Body of pancreas (tissue), 4 donors: ENCODE measurements at regions not wholly inside any gene's neighbourhood (a gene's known extent, or its start where the extent isn't known, plus 50 kb on each side); places are given as distances from the start of the nearest gene placed in this dataset.

Experiments
- POLR2A ChIP-seq, 3 donors: fragments of 450-650 bp; IDR thresholded peaks; one replicate each; pipeline ENCODE4 v1.6.1; 2016; ENCODE audit warnings: antibody characterized with exemption in 3 of 3, mild to moderate bottlenecking in 2 of 3
- TF ChIP-seq, protein P1 (sequence below), 7 experiments: fragments of 450-650 bp in 4 of 7; fragments of 200-600 bp in 3 of 7; sonication (generic) in 3 of 7; IDR thresholded peaks; one replicate each; pipeline ENCODE4 v1.5.1; 2016 to 2019; ENCODE audit warnings: antibody characterized with exemption in 7 of 7

DNA sequence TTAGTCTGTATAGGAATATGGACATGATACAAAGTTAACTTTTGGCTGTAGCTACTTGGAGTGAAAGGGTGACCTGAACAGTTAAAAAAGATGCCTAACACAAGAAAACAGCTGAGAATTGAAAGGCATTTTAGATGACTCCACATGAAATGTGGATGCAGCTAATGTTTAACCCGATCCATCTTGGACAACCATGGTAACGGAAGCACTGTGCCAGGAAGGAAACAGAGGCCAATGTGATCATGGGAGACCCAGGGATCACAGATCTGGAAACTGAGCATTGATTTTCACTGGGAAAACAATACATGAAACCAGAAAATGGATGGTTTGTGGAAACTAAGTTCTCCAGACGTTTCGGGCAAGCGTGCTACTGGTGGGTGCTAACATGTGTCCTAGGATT, 669.1 kb downstream of the GALR1 start:
- TF ChIP-seq, protein P1, sequence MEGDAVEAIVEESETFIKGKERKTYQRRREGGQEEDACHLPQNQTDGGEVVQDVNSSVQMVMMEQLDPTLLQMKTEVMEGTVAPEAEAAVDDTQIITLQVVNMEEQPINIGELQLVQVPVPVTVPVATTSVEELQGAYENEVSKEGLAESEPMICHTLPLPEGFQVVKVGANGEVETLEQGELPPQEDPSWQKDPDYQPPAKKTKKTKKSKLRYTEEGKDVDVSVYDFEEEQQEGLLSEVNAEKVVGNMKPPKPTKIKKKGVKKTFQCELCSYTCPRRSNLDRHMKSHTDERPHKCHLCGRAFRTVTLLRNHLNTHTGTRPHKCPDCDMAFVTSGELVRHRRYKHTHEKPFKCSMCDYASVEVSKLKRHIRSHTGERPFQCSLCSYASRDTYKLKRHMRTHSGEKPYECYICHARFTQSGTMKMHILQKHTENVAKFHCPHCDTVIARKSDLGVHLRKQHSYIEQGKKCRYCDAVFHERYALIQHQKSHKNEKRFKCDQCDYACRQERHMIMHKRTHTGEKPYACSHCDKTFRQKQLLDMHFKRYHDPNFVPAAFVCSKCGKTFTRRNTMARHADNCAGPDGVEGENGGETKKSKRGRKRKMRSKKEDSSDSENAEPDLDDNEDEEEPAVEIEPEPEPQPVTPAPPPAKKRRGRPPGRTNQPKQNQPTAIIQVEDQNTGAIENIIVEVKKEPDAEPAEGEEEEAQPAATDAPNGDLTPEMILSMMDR (IDR thresholded peaks at IDR 0.05): no peak
- TF ChIP-seq POLR2A (IDR thresholded peaks at IDR 0.05): no peak
